ENCODE measurements at regions not wholly inside any gene's neighbourhood (a gene's known extent, or its start where the extent isn't known, plus 50 kb on each side); places are given as distances from the start of the nearest gene placed in this dataset.

DNA sequence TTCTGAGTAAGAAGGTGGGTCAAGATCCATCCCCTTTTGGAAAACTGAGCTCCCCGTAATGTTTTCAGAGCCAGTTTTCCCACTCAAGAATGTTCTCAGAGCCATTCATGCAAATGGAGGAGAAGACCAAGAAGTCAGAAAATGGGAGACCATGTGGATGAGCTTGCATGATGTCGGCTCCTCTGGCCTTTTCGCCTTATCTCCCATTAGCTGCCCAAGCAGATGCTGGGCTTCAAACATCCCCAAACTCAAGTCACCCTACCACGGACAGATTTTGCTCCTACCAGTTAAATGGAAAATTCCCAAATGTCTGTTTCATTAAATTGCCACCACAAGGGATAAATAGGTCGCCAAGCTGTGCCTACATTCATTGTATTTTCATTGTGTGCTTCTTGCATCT lies 161.4 kb downstream of the ICE1 start:
- TF ChIP-seq, protein P1, sequence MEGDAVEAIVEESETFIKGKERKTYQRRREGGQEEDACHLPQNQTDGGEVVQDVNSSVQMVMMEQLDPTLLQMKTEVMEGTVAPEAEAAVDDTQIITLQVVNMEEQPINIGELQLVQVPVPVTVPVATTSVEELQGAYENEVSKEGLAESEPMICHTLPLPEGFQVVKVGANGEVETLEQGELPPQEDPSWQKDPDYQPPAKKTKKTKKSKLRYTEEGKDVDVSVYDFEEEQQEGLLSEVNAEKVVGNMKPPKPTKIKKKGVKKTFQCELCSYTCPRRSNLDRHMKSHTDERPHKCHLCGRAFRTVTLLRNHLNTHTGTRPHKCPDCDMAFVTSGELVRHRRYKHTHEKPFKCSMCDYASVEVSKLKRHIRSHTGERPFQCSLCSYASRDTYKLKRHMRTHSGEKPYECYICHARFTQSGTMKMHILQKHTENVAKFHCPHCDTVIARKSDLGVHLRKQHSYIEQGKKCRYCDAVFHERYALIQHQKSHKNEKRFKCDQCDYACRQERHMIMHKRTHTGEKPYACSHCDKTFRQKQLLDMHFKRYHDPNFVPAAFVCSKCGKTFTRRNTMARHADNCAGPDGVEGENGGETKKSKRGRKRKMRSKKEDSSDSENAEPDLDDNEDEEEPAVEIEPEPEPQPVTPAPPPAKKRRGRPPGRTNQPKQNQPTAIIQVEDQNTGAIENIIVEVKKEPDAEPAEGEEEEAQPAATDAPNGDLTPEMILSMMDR (IDR thresholded peaks at IDR 0.05): no peak
- TF ChIP-seq POLR2A (IDR thresholded peaks at IDR 0.05): no peak

All from gastroesophageal sphincter (tissue), 3 donors.